Activated B cell treated with CpG ODN at 0.5 μM for 24 hours (primary cell): ENCODE measurements at regions not wholly inside any gene's neighbourhood (a gene's known extent, or its start where the extent isn't known, plus 50 kb on each side); places are given as distances from the start of the nearest gene placed in this dataset.

Source experiments
- ATAC-seq: fragments of 200-7000 bp; cut with Tn5 transposase; one replicate; pipeline ENCODE4 v1.10.0; 2021; ENCODE audit warnings: low read depth, mild to moderate bottlenecking, moderate library complexity
- CTCF ChIA-PET: fragments of 350-600 bp; sonication (Branson Sonifier 250); formaldehyde crosslinking; loops from one replicate; lab custom pipeline; 2021; ENCODE audit warnings: antibody characterized with exemption; lab: Charles Lee
- POLR2A ChIA-PET: fragments of 350-600 bp; sonication (Branson Sonifier 250); formaldehyde crosslinking; loops from one replicate; lab custom pipeline; 2021; ENCODE audit warnings: antibody characterized with exemption; lab: Charles Lee
- DNase-seq: peaks from one replicate; pipeline ENCODE4 v3.0.0; 2022
- H3K27ac Mint-ChIP-seq: one replicate; pipeline ENCODE4 v1.8.0; 2020; ENCODE audit warnings: mixed read lengths
- H3K27me3 Mint-ChIP-seq: one replicate; pipeline ENCODE4 v1.8.0; 2021; ENCODE audit warnings: mixed read lengths
- H3K36me3 Mint-ChIP-seq: one replicate; pipeline ENCODE4 v1.8.0; 2021; ENCODE audit warnings: low read depth, mixed read lengths
- H3K4me1 Mint-ChIP-seq: one replicate; pipeline ENCODE4 v1.8.0; 2021; ENCODE audit warnings: mixed read lengths
- H3K4me3 Mint-ChIP-seq: one replicate; pipeline ENCODE4 v1.8.0; 2020; ENCODE audit warnings: mild to moderate bottlenecking, mixed read lengths
- H3K9me3 Mint-ChIP-seq: one replicate; pipeline ENCODE4 v1.8.0; 2020; ENCODE audit warnings: mixed read lengths
- intact Hi-C: fragments of 100-400 bp; cut with micrococcal nuclease; formaldehyde crosslinking; loops from one replicate; pipeline ENCODE4 v1.15.1; 2024
- TF ChIP-seq, protein P1 (sequence below): fragments of 200-600 bp; IDR thresholded peaks from one replicate; pipeline ENCODE4 v1.8.0; 2022; ENCODE audit warnings: antibody characterized with exemption, mild to moderate bottlenecking

DNA sequence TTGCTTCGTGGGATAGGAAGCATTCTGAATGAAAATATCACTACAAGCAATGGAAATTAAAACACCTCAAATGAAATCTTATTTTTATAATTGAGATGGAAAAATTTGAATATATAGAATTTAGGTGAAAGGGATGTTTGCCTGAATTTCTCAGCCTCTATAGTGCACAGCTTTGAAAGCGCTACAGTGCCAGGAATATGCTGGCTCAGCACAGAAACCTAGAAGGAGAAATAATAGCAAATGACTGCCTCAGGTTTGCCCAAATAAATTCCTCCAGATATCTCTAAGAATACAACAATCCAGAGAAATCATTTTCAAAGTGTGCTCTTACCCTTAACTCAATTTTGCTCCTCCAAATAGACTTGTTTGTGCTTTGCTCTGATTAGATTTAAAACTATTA, 141.1 kb upstream of the ZNF385D start:
- DNase-seq: no peak
- H3K4me3 Mint-ChIP-seq: no peak overlapping the region
- H3K4me1 Mint-ChIP-seq: no peaks in the 10 kb centered on the region
- H3K36me3 Mint-ChIP-seq: no peaks in the 10 kb centered on the region
- ChIA-PET CTCF (no interaction called here), POLR2A (no interaction called here)
- TF ChIP-seq, protein P1, sequence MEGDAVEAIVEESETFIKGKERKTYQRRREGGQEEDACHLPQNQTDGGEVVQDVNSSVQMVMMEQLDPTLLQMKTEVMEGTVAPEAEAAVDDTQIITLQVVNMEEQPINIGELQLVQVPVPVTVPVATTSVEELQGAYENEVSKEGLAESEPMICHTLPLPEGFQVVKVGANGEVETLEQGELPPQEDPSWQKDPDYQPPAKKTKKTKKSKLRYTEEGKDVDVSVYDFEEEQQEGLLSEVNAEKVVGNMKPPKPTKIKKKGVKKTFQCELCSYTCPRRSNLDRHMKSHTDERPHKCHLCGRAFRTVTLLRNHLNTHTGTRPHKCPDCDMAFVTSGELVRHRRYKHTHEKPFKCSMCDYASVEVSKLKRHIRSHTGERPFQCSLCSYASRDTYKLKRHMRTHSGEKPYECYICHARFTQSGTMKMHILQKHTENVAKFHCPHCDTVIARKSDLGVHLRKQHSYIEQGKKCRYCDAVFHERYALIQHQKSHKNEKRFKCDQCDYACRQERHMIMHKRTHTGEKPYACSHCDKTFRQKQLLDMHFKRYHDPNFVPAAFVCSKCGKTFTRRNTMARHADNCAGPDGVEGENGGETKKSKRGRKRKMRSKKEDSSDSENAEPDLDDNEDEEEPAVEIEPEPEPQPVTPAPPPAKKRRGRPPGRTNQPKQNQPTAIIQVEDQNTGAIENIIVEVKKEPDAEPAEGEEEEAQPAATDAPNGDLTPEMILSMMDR: no peak
- H3K9me3 Mint-ChIP-seq: no peaks in the 10 kb centered on the region
- no peak for ATAC-seq
- intact Hi-C loops: no loop called here
- H3K27ac Mint-ChIP-seq: no peak overlapping the region
- no peaks in the 10 kb centered on the region for H3K27me3 Mint-ChIP-seq

GRCh38 chr3:21893242-21893641, 142.2 kb upstream of the ZNF385D start:
- no peak for DNase-seq
- Mint-ChIP-seq H3K36me3 (no peaks in the 10 kb centered on the region), H3K4me1 (no peaks in the 10 kb centered on the region), H3K27ac (no peak overlapping the region), H3K9me3 (no peaks in the 10 kb centered on the region), H3K4me3 (no peak overlapping the region), H3K27me3 (no peaks in the 10 kb centered on the region)
- intact Hi-C loops: no loop called here
- POLR2A ChIA-PET: interaction anchor here (0.6 kb wide), 1 partner anchor 17 kb away, joined by 4 read pairs; no protein-coding TSS in a partner anchor
- CTCF ChIA-PET: no interaction called here
- TF ChIP-seq, protein P1: no peak
- no peak for ATAC-seq

GRCh38 chr3:21894459-21895340, 143.7 kb upstream of the ZNF385D start:
- no peaks in the 10 kb centered on the region for H3K36me3 Mint-ChIP-seq
- DNase-seq (no peak), ATAC-seq (no peak)
- H3K9me3 Mint-ChIP-seq: no peaks in the 10 kb centered on the region
- ChIA-PET POLR2A (no interaction called here), CTCF (no interaction called here)
- intact Hi-C loops: no loop called here
- H3K4me3 Mint-ChIP-seq: no peak overlapping the region
- H3K27ac Mint-ChIP-seq: no peak overlapping the region
- H3K4me1 Mint-ChIP-seq: no peaks in the 10 kb centered on the region
- TF ChIP-seq, protein P1: no peak
- H3K27me3 Mint-ChIP-seq: no peaks in the 10 kb centered on the region

GRCh38 chr3:21898316-21898715, 147.3 kb upstream of the ZNF385D start:
- Mint-ChIP-seq H3K4me1 (no peaks in the 10 kb centered on the region), H3K4me3 (no peak overlapping the region), H3K9me3 (no peaks in the 10 kb centered on the region), H3K27me3 (no peaks in the 10 kb centered on the region), H3K36me3 (no peaks in the 10 kb centered on the region), H3K27ac (no peak overlapping the region)
- ChIA-PET POLR2A (no interaction called here), CTCF (no interaction called here)
- no peak for ATAC-seq
- TF ChIP-seq, protein P1: no peak
- DNase-seq: no peak
- intact Hi-C loops: no loop called here

DNA sequence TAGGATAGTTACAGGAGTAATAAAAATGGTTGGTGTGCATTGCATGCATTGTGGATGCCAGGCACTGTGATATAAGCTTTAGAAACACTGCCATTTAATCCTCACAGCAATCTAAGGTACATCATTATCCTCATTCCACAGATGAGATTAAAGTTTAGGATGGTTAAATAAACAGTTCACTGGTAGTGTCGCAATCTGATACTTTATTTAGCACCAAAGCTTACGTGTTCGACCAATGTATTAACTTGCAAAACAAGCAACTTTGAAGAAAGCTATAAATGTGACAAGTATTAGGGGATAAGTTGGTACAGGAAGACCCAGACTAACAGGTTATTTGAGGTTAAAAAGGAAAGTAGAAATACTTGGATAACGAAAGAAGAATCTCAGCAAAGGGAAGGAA, 150.5 kb upstream of the ZNF385D start:
- intact Hi-C loops: no loop called here
- Mint-ChIP-seq H3K36me3 (no peaks in the 10 kb centered on the region), H3K4me1 (no peaks in the 10 kb centered on the region), H3K4me3 (no peak overlapping the region), H3K9me3 (no peaks in the 10 kb centered on the region), H3K27ac (no peak overlapping the region), H3K27me3 (no peaks in the 10 kb centered on the region)
- ATAC-seq: no peak
- POLR2A ChIA-PET: no interaction called here
- CTCF ChIA-PET: no interaction called here
- TF ChIP-seq, protein P1: no peak
- no peak for DNase-seq
